Kidney epithelial cell (primary cell): ENCODE measurements at regions not wholly inside any gene's neighbourhood (a gene's known extent, or its start where the extent isn't known, plus 50 kb on each side); places are given as distances from the start of the nearest gene placed in this dataset.

ENCODE experiments used
- DNase-seq: peaks from one replicate; pipeline ENCODE4 v3.0.0-alpha.2; 2010; ENCODE audit warnings: low read depth
- H3K27me3 ChIP-seq: 2 replicates; pipeline ENCODE4 v1.6.0; 2011; ENCODE audit warnings: low read length; ENCODE audit not compliant: control insufficient read depth, insufficient read depth
- H3K36me3 ChIP-seq: 2 replicates; pipeline ENCODE4 v1.5.1; 2011; ENCODE audit warnings: low read length; ENCODE audit not compliant: control insufficient read depth, insufficient read depth
- H3K4me3 ChIP-seq: 2 replicates; pipeline ENCODE4 v1.5.1; 2011; ENCODE audit warnings: low read depth, mild to moderate bottlenecking, control low read depth, low read length
- TF ChIP-seq, protein P1 (sequence below): IDR thresholded peaks from 2 replicates; pipeline ENCODE4 v1.5.1; 2011; ENCODE audit warnings: mild to moderate bottlenecking, moderate library complexity, low read length, control low read depth, inconsistent platforms; ENCODE audit not compliant: insufficient read depth, poor library complexity, severe bottlenecking

DNA sequence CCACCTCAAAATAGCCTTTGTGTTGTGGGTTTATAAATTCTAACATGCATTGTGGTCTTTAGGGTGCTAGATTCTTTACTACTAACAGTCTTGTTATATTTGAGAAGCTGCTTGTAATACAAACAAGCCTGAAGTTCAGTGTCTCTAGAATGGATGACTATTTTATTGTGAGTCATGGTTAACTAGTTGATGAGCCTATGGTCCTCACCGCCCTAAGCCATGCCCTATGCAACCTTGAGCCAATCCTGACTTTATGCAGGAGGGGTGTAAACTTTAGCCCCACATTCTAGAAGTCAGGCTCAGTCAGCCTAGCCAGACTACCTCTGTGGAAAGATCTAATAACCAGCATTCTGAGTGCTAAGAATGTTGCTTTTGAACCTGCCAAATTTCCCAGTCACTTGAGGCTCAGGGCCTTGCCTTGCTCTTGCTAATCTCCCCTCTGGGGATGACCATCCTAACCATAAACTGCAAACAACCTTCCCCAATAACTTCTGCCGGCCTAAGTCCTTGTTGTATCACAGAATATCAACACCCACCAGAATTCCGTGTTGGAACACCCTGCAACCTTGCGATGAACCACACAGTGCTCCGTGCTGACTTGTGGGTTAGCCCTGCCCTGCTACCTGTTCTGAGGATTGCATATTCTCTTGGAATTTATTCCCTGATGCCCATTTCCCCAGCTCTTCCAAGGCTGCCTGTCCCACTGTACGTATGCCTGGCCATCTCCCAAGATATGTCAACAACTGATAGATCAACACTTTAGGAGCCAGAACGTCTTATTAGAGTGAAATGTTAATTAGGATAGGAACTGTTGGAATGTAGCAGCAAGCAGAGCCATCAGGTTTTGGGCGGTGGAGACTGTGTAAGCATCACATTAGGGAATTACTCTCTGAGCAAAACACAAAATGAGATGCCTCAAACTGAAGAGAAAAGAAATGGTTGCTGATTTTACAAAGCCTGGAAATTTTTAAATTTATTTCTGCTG is 71.7 kb upstream of the CEP85L start:
- H3K4me3 ChIP-seq = no peak overlapping the region
- H3K36me3 ChIP-seq = no peaks in the 10 kb centered on the region
- H3K27me3 ChIP-seq = no peaks in the 10 kb centered on the region
- TF ChIP-seq, protein P1, sequence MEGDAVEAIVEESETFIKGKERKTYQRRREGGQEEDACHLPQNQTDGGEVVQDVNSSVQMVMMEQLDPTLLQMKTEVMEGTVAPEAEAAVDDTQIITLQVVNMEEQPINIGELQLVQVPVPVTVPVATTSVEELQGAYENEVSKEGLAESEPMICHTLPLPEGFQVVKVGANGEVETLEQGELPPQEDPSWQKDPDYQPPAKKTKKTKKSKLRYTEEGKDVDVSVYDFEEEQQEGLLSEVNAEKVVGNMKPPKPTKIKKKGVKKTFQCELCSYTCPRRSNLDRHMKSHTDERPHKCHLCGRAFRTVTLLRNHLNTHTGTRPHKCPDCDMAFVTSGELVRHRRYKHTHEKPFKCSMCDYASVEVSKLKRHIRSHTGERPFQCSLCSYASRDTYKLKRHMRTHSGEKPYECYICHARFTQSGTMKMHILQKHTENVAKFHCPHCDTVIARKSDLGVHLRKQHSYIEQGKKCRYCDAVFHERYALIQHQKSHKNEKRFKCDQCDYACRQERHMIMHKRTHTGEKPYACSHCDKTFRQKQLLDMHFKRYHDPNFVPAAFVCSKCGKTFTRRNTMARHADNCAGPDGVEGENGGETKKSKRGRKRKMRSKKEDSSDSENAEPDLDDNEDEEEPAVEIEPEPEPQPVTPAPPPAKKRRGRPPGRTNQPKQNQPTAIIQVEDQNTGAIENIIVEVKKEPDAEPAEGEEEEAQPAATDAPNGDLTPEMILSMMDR = no peak
- DNase-seq = no peak

DNA sequence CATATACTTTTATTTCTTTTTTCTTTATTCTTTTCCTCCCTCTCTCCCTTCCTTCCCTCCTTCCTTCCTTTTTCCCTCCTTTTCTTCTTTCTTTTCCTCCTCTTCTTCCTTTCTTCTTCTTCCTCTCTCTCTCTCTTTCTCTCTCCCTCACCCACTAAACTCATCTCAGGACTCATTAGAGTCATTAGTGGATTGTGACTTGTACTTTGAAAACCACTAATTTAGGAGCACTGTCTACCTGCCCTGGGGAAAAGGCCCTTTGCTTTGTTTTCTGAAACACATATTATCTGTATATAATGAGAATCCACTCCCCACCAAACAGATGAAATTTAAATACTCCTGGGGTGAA is 68.7 kb upstream of the CEP85L start:
- TF ChIP-seq, protein P1 = no peak
- Histone ChIP-seq H3K36me3 (no peaks in the 10 kb centered on the region), H3K4me3 (no peak overlapping the region), H3K27me3 (no peaks in the 10 kb centered on the region)
- no peak for DNase-seq

DNA sequence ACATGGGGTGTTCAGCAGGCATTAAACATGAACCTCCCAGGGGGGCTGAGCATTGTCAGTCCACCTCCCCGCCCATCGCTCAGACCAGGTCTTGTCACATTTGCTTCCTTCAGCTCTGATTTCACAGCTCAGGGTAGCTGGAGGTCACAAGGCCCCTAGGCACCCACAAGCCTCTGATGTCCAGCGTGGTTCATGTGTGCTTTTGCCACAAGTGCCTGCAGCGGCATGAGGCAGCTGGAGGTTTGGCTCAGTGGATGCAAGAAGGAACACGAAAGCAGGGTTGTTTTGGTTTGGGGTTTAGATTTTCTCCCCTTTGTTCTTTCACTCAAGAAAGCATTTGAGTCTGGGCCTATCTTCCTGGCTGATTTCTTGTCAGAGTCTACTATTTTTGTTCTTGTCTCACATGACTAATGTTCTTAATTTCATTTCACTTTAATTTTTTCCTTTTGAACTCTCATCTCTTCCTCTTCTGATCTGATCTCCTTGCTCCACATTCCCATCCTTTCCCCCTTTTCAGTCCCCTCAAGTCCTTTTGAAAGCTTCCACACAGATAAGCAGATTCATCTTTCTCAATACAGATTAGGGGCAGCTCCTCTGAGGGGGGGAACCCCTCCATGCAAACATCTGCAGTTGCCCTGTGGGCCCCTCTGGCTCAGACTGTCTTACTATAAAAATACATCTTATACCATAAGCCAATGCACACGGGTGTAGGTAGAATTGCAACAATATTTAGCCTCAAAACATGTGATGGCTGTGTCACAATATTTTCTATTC is 68.1 kb upstream of the CEP85L start:
- Histone ChIP-seq H3K27me3 (no peaks in the 10 kb centered on the region), H3K36me3 (no peaks in the 10 kb centered on the region), H3K4me3 (no peak overlapping the region)
- DNase-seq = no peak
- TF ChIP-seq, protein P1 = no peak

DNA sequence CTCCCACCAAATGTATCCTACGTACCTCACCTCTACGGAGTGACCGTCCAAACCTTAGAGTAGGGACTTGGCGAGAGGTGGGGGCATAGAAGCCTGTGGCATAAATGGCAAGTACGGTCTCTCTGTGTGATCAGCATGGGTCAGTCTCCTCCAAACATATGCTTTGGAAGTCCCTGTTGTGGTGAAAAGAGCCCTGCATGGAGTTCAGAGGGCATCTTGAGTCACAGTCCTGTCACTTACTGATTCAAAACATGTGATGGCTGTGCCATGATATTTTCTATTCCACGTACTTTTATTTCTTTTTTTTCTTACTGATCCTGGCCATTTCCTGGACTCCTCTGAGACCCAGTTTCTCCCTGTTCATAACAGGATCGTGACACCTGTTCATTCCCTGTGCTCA is 67.5 kb upstream of the CEP85L start:
- no peaks in the 10 kb centered on the region for H3K27me3 ChIP-seq
- H3K36me3 ChIP-seq = no peaks in the 10 kb centered on the region
- TF ChIP-seq, protein P1 = no peak
- DNase-seq = no peak
- no peak overlapping the region for H3K4me3 ChIP-seq

DNA sequence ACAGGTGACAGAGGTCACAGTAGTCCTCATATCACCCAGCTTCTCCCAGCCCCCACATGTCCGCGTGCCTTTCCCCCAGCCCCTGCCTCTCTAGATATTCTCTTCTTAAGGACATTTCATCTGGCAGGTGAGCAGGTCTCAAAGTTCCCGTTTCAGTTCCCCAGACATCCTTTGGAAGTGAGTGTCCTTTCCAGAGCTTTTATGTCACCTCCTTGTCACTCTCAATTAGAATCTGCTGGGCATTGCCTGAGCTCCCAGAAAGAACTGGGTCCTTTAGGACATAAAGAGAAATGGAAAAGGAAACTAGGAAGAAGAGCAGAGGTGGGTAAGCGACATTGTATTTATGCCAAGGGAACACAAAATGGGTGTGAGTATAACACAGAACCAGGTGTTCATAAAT is 66.9 kb upstream of the CEP85L start:
- Histone ChIP-seq H3K27me3 (no peaks in the 10 kb centered on the region), H3K36me3 (no peaks in the 10 kb centered on the region), H3K4me3 (no peak overlapping the region)
- TF ChIP-seq, protein P1 = no peak
- no peak for DNase-seq
